ENCODE measurements at regions not wholly inside any gene's neighbourhood (a gene's known extent, or its start where the extent isn't known, plus 50 kb on each side); places are given as distances from the start of the nearest gene placed in this dataset.

- H3K9me3 ChIP-seq (ENCODE audit: control insufficient read depth, low read depth, low read length), result no peaks in the 10 kb centered on the region
- H3K36me3 ChIP-seq (ENCODE audit: control insufficient read depth, low read depth, low read length), result no peaks in the 10 kb centered on the region
- no peak overlapping the region for H3K27ac ChIP-seq (ENCODE audit: low read length)
- H3K4me3 ChIP-seq (ENCODE audit: low read length), result no peak overlapping the region
- H3K4me1 ChIP-seq (ENCODE audit: control insufficient read depth, low read depth, low read length), result no peaks in the 10 kb centered on the region
- H3K9ac ChIP-seq (ENCODE audit: low read length), result no peak overlapping the region
- no peaks in the 10 kb centered on the region for H3K27me3 ChIP-seq (ENCODE audit: control insufficient read depth, insufficient read depth, low read length)
Observed at GRCh38 chr18:27249933-27250332, 64.8 kb upstream of the CHST9 start.

GRCh38 chr18:27244259-27244658 lies 59.2 kb upstream of the CHST9 start:
- Histone ChIP-seq H3K36me3 (ENCODE audit: control insufficient read depth, low read depth, low read length) (no peaks in the 10 kb centered on the region), H3K4me3 (ENCODE audit: low read length) (no peak overlapping the region), H3K27ac (ENCODE audit: low read length) (no peak overlapping the region), H3K9ac (ENCODE audit: low read length) (no peak overlapping the region), H3K4me1 (ENCODE audit: control insufficient read depth, low read depth, low read length) (peaks cover 8% of the 10 kb centered on the region), H3K9me3 (ENCODE audit: control insufficient read depth, low read depth, low read length) (no peaks in the 10 kb centered on the region), H3K27me3 (ENCODE audit: control insufficient read depth, insufficient read depth, low read length) (no peaks in the 10 kb centered on the region)

GRCh38 chr18:27242392-27243047 lies 57.4 kb upstream of the CHST9 start:
- Histone ChIP-seq H3K9me3 (ENCODE audit: control insufficient read depth, low read depth, low read length) (no peaks in the 10 kb centered on the region), H3K27ac (ENCODE audit: low read length) (no peak overlapping the region), H3K36me3 (ENCODE audit: control insufficient read depth, low read depth, low read length) (no peaks in the 10 kb centered on the region), H3K9ac (ENCODE audit: low read length) (no peak overlapping the region), H3K4me3 (ENCODE audit: low read length) (no peak overlapping the region), H3K27me3 (ENCODE audit: control insufficient read depth, insufficient read depth, low read length) (no peaks in the 10 kb centered on the region), H3K4me1 (ENCODE audit: control insufficient read depth, low read depth, low read length) (peaks cover 8% of the 10 kb centered on the region)

DNA sequence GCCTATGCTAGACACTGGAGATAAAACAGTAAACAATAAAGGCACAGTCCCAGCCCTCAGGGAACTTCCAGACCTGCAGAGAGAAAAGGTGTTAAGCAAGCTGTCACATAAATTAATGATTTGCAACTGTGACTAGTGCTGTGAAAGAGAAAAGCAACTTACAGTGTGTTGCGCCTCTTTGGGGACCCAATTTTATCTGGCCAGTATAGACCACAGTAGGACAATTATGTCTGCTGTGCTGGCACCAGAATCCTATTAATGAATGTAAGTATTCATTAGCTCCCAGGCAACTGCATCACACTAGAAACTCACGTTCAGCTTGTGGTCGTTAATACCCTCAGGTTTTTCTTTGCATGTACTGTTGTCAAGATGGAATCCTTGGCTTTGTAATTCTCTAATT lies 55.3 kb upstream of the CHST9 start:
- H3K27me3 ChIP-seq (ENCODE audit: control insufficient read depth, insufficient read depth, low read length), result no peaks in the 10 kb centered on the region
- H3K9ac ChIP-seq (ENCODE audit: low read length), result no peak overlapping the region
- H3K4me1 ChIP-seq (ENCODE audit: control insufficient read depth, low read depth, low read length), result peaks cover 8% of the 10 kb centered on the region
- H3K27ac ChIP-seq (ENCODE audit: low read length), result no peak overlapping the region
- H3K9me3 ChIP-seq (ENCODE audit: control insufficient read depth, low read depth, low read length), result no peaks in the 10 kb centered on the region
- H3K4me3 ChIP-seq (ENCODE audit: low read length), result no peak overlapping the region
- no peaks in the 10 kb centered on the region for H3K36me3 ChIP-seq (ENCODE audit: control insufficient read depth, low read depth, low read length)

DNA sequence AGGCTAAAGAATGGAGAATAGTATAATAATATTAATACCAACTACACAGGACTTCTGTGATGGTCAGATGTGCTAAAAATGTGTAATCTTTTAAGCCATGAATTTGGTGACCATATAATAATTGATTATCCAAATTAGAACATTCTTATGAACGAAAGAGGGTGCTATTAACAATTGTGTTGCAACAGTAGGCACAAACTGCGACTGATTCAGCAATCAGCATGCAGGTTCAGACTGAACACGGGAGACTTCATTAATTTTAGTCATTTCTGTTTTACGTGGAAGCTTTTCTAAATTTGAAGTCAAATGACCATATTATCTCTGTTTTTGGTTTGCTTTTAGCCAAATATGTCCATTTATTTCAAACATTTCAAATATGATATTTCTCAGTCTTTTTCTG lies 54.6 kb upstream of the CHST9 start:
- Histone ChIP-seq H3K36me3 (ENCODE audit: control insufficient read depth, low read depth, low read length) (no peaks in the 10 kb centered on the region), H3K4me1 (ENCODE audit: control insufficient read depth, low read depth, low read length) (peaks cover 7% of the 10 kb centered on the region), H3K9me3 (ENCODE audit: control insufficient read depth, low read depth, low read length) (no peaks in the 10 kb centered on the region), H3K27ac (ENCODE audit: low read length) (no peak overlapping the region), H3K4me3 (ENCODE audit: low read length) (no peak overlapping the region), H3K27me3 (ENCODE audit: control insufficient read depth, insufficient read depth, low read length) (no peaks in the 10 kb centered on the region), H3K9ac (ENCODE audit: low read length) (no peak overlapping the region)

- H3K36me3 ChIP-seq (ENCODE audit: control insufficient read depth, low read depth, low read length), result no peaks in the 10 kb centered on the region
- H3K9me3 ChIP-seq (ENCODE audit: control insufficient read depth, low read depth, low read length), result no peaks in the 10 kb centered on the region
- peaks cover 12% of the 10 kb centered on the region for H3K4me1 ChIP-seq (ENCODE audit: control insufficient read depth, low read depth, low read length)
- no peak overlapping the region for H3K9ac ChIP-seq (ENCODE audit: low read length)
- no peaks in the 10 kb centered on the region for H3K27me3 ChIP-seq (ENCODE audit: control insufficient read depth, insufficient read depth, low read length)
- H3K4me3 ChIP-seq (ENCODE audit: low read length), result no peak overlapping the region
- H3K27ac ChIP-seq (ENCODE audit: low read length), result no peak overlapping the region
Observed at GRCh38 chr18:27235218-27235870, 50.2 kb upstream of the CHST9 start.

All from iPS-18a (cell line).